Endothelial cell of umbilical vein (primary cell): ENCODE measurements at regions not wholly inside any gene's neighbourhood (a gene's known extent, or its start where the extent isn't known, plus 50 kb on each side); places are given as distances from the start of the nearest gene placed in this dataset.

Experiments used
- BruUV-seq: library from RNA; stranded (reverse); fragments of 400-500 nt; replicated peaks from 2 replicates; lab custom pipeline; 2021; lab: Mats Ljungman, UMichigan
- CTCF ChIA-PET: fragments of 300-600, 350-600 bp; sonication (Branson Sonifier 250); formaldehyde crosslinking; loops from one replicate; lab custom pipeline; 2021; ENCODE audit warnings: antibody characterized with exemption, inconsistent platforms; lab: Charles Lee
- POLR2A ChIA-PET: fragments of 300-600, 350-600 bp; sonication (Branson Sonifier 250); formaldehyde crosslinking; loops from one replicate; lab custom pipeline; 2021; ENCODE audit warnings: antibody characterized with exemption, inconsistent platforms; lab: Charles Lee
- DNase-seq: peaks from one replicate; pipeline ENCODE4 v3.0.0-alpha.2; 2011; ENCODE audit warnings: low read depth, low spot score
- FAIRE-seq: peaks from 2 replicates; lab custom pipeline; 2011; peaks lifted over from hg19 to GRCh38; lab: Jason Lieb, UNC
- H2AFZ ChIP-seq: 2 replicates; pipeline ENCODE4 v1.6.0; 2012; ENCODE audit warnings: low read depth, low read length, control low read depth, inconsistent platforms
- H3K27ac ChIP-seq: 2 replicates; pipeline ENCODE4 v1.5.1; 2011; ENCODE audit warnings: low read depth, mild to moderate bottlenecking, control low read depth, low read length, moderate library complexity; ENCODE audit not compliant: insufficient read depth
- H3K27me3 ChIP-seq, 2 experiments: 2 replicates each; pipeline versions ENCODE4 v1.6.0 to v1.6.1; 2011; ENCODE audit warnings: low read length in 2 of 2, mixed read lengths in 1 of 2; ENCODE audit not compliant: control insufficient read depth in 2 of 2, insufficient read depth in 2 of 2
- H3K36me3 ChIP-seq, 2 experiments: 2 replicates in 1 of 2; 3 replicates in 1 of 2; pipeline ENCODE4 v1.5.1; 2011; ENCODE audit warnings: low read length in 2 of 2, mild to moderate bottlenecking in 1 of 2, moderate library complexity in 1 of 2; ENCODE audit not compliant: control insufficient read depth in 2 of 2, insufficient read depth in 2 of 2; ENCODE audit errors: extremely low read depth in 1 of 2
- H3K4me1 ChIP-seq: 3 replicates; pipeline ENCODE4 v1.5.1; 2011; ENCODE audit warnings: mild to moderate bottlenecking, low read length; ENCODE audit not compliant: control insufficient read depth, insufficient read depth; ENCODE audit errors: extremely low read depth
- H3K4me2 ChIP-seq: 2 replicates; pipeline ENCODE4 v1.6.1; 2011; ENCODE audit warnings: low read length, control low read depth, mixed read lengths; ENCODE audit not compliant: insufficient read depth
- H3K4me3 ChIP-seq, 3 experiments: fragments of 200-600 bp in 1 of 3; sonication (generic), shearing (Covaris generic) in 1 of 3; replicated peaks in 1 of 3; 2 replicates each; pipeline ENCODE4 v1.5.1; 2011 to 2016; ENCODE audit warnings: control low read depth in 3 of 3, low read length in 3 of 3, mild to moderate bottlenecking in 2 of 3, inconsistent platforms in 1 of 3, low read depth in 1 of 3, moderate library complexity in 1 of 3; ENCODE audit not compliant: insufficient read depth in 1 of 3
- H3K79me2 ChIP-seq: 2 replicates; pipeline ENCODE4 v1.6.0; 2012; ENCODE audit warnings: low read length, inconsistent platforms; ENCODE audit not compliant: control insufficient read depth, insufficient read depth
- H3K9ac ChIP-seq: replicated peaks from 2 replicates; pipeline ENCODE3; 2011; ENCODE audit warnings: low read length, control low read depth; ENCODE audit not compliant: insufficient read depth; ENCODE audit errors: extremely low read depth
- H3K9me1 ChIP-seq: replicated peaks from 3 replicates; pipeline ENCODE4 v1.6.0; 2011; ENCODE audit warnings: mild to moderate bottlenecking, low read length; ENCODE audit not compliant: control insufficient read depth, insufficient read depth; ENCODE audit errors: extremely low read depth
- H3K9me3 ChIP-seq: replicated peaks from 2 replicates; pipeline ENCODE4 v1.5.1; 2012; ENCODE audit warnings: low read length, inconsistent platforms; ENCODE audit not compliant: control insufficient read depth, insufficient read depth
- H4K20me1 ChIP-seq: replicated peaks from 2 replicates; pipeline ENCODE3; 2011; ENCODE audit warnings: mild to moderate bottlenecking, low read length; ENCODE audit not compliant: control insufficient read depth, insufficient read depth; ENCODE audit errors: extremely low read depth
- EZH2 ChIP-seq: IDR thresholded peaks from 2 replicates; pipeline ENCODE4 v1.6.1; 2012; ENCODE audit warnings: borderline replicate concordance, low read depth, mild to moderate bottlenecking, moderate library complexity, low read length, inconsistent platforms; ENCODE audit not compliant: severe bottlenecking
- FOS ChIP-seq: IDR thresholded peaks from 2 replicates; pipeline ENCODE4 v1.6.1; 2011; ENCODE audit warnings: mild to moderate bottlenecking, low read length, moderate library complexity, borderline replicate concordance; ENCODE audit not compliant: insufficient read depth
- GATA2 ChIP-seq: IDR thresholded peaks from 2 replicates; pipeline ENCODE4 v1.7.0; 2011; ENCODE audit warnings: low read depth, mild to moderate bottlenecking, moderate library complexity, mixed read lengths, low read length; ENCODE audit not compliant: insufficient read length, insufficient read depth
- JUN ChIP-seq: IDR thresholded peaks from 2 replicates; pipeline ENCODE4 v1.6.1; 2011; ENCODE audit warnings: borderline replicate concordance, low read depth; ENCODE audit not compliant: insufficient read length, insufficient read depth
- MYC ChIP-seq: IDR thresholded peaks from one replicate; pipeline ENCODE4 v1.6.1; 2011; ENCODE audit warnings: mild to moderate bottlenecking, low read depth, low read length
- POLR2A ChIP-seq: IDR thresholded peaks from 2 replicates; pipeline ENCODE4 v1.6.1; 2012; ENCODE audit warnings: low read depth, mild to moderate bottlenecking, control low read depth, low read length
- POLR2AphosphoS5 ChIP-seq: IDR thresholded peaks from 2 replicates; pipeline ENCODE4 v1.6.1; 2012; ENCODE audit warnings: low read depth, mild to moderate bottlenecking, control low read depth, low read length, moderate library complexity; ENCODE audit not compliant: insufficient read depth
- dilution Hi-C: fragments of 300-500 bp; cut with MboI; formaldehyde crosslinking; loops from one replicate; pipeline ENCODE4 v1.15.0; 2019; ENCODE audit warnings: low sequenced_read_pairs; ENCODE audit not compliant: extremely low pct_ligation_motif_present
- intact Hi-C: fragments of 100-400 bp; cut with micrococcal nuclease; formaldehyde crosslinking; loops from one replicate; pipeline ENCODE4 v1.10.0; 2022
- TF ChIP-seq, protein P1 (sequence below), 2 donors: IDR thresholded peaks; 1 replicate in 1 of 2; 2 replicates in 1 of 2; pipeline ENCODE4 v1.5.1; 2011; ENCODE audit warnings: low read length in 2 of 2, mild to moderate bottlenecking in 2 of 2, moderate library complexity in 2 of 2, control low read depth in 1 of 2, inconsistent platforms in 1 of 2, low read depth in 1 of 2; ENCODE audit not compliant: insufficient read depth in 1 of 2; ENCODE audit errors: extremely low read depth in 1 of 2
- TF ChIP-seq, protein P2 (sequence below): IDR thresholded peaks from 2 replicates; pipeline ENCODE4 v1.6.1; 2011; ENCODE audit not compliant: insufficient read depth, insufficient read length

DNA sequence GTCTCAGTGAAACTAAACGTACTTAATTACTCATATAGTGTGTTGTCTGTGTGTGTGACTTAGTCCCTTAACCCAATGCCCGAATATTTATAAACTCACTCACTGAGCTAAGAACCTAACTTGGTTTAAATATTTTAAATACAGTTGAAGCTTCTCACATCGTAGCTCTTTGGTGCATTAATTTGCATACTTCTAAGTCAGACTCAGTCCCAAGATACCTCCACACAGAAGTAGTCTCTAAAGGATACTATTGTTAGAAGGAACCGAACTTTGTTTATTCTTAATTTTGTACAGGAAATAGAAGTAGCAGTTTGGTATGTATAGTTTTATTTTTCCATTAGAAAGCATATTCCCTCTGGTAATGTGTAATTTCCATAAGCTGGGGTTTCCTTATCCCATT, 54.0 kb upstream of the NKAP start:
- no peak for FAIRE-seq
- intact Hi-C loops (no loop called here), dilution Hi-C loops (no loop called here)
- H3K9me3 ChIP-seq = no peaks in the 10 kb centered on the region
- no peaks in the 10 kb centered on the region for H3K36me3 ChIP-seq
- no peaks in the 10 kb centered on the region for H4K20me1 ChIP-seq
- no TSS peak for BruUV-seq
- CTCF ChIA-PET = interaction anchor here (1.2 kb wide), 1 partner anchor 16 kb away, joined by 3 read pairs; no protein-coding TSS in a partner anchor
- no peak for DNase-seq
- POLR2A ChIA-PET = no interaction called here
- no peak overlapping the region for H3K9ac ChIP-seq
- no peaks in the 10 kb centered on the region for H3K9me1 ChIP-seq
- no peak overlapping the region for H3K27ac ChIP-seq
- H3K4me1 ChIP-seq = no peaks in the 10 kb centered on the region
- H3K79me2 ChIP-seq = no peaks in the 10 kb centered on the region
- H3K4me3 ChIP-seq = no peak overlapping the region
- TF ChIP-seq JUN (no peak), FOS (no peak), GATA2 (no peak), POLR2A (no peak), MYC (no peak), POLR2AphosphoS5 (no peak), EZH2 (no peak)
- TF ChIP-seq, protein P1, sequence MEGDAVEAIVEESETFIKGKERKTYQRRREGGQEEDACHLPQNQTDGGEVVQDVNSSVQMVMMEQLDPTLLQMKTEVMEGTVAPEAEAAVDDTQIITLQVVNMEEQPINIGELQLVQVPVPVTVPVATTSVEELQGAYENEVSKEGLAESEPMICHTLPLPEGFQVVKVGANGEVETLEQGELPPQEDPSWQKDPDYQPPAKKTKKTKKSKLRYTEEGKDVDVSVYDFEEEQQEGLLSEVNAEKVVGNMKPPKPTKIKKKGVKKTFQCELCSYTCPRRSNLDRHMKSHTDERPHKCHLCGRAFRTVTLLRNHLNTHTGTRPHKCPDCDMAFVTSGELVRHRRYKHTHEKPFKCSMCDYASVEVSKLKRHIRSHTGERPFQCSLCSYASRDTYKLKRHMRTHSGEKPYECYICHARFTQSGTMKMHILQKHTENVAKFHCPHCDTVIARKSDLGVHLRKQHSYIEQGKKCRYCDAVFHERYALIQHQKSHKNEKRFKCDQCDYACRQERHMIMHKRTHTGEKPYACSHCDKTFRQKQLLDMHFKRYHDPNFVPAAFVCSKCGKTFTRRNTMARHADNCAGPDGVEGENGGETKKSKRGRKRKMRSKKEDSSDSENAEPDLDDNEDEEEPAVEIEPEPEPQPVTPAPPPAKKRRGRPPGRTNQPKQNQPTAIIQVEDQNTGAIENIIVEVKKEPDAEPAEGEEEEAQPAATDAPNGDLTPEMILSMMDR (IDR thresholded peaks at IDR 0.05; ENCODE audit: extremely low read depth in 1 of 2, insufficient read depth in 1 of 2, low read depth in 1 of 2, low read length in 2 of 2) = no peak
- TF ChIP-seq, protein P2, sequence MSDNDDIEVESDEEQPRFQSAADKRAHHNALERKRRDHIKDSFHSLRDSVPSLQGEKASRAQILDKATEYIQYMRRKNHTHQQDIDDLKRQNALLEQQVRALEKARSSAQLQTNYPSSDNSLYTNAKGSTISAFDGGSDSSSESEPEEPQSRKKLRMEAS = no peak
- no peak overlapping the region for H2AFZ ChIP-seq
- peaks cover 39 to 83% of the 10 kb centered on the region in 2 experiments for H3K27me3 ChIP-seq
- no peak overlapping the region for H3K4me2 ChIP-seq
